CD1c-positive myeloid dendritic cell (primary cell): ENCODE measurements at regions not wholly inside any gene's neighbourhood (a gene's known extent, or its start where the extent isn't known, plus 50 kb on each side); places are given as distances from the start of the nearest gene placed in this dataset.
"Not testable (repeated sequence)": the region's sequence is repeated elsewhere in the genome, so short reads cannot be mapped to it uniquely, and the experiment has no call there.

ENCODE experiments used
- DNase-seq: peaks from one replicate; pipeline ENCODE4 v3.0.0-alpha.2; 2016; ENCODE audit errors: extremely low spot score

DNA sequence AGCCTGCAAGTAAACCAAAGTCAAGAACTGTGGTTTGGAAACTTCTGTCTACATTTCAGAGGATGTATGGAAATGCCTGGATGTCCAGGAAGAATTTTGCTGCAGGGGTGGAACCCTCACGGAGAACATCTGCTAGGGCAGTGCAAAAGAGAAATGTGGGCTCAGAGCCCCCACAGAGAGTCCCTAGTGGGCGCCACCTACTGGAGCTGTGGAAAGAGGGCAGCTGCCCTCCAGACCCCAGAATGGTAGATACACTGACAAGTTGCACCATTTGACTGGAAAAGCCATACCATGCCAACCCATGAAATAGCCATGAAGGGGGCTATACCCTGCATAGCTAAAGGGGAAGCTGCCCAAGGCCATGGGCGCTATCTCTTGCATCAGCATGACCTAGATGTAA is 1672.4 kb downstream of the KCNT2 start:
- no peak for DNase-seq

DNA sequence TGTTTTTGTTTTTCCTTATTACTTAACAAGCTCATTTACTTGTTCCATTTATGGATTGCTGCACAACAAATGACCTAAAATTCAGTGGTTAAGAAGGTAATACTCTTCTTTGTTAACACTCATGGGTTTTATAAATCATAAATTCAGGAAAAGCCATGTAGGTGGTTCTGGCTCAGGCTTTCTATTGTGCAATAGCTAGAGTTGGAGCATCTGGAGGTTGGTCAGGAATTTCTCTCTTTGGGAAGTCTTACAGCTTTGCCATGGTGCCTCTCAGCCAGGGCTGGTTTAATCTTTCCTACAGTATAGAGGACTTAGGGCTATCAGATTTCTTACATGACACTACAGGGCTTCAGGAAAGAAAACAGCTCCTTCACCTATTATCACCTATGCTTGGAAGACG is 1677.1 kb downstream of the KCNT2 start:
- DNase-seq = no peak

- no peak for DNase-seq
These were observed 1678.1 kb downstream of the KCNT2 start for GRCh38 chr1:194930132-194930531.

DNA sequence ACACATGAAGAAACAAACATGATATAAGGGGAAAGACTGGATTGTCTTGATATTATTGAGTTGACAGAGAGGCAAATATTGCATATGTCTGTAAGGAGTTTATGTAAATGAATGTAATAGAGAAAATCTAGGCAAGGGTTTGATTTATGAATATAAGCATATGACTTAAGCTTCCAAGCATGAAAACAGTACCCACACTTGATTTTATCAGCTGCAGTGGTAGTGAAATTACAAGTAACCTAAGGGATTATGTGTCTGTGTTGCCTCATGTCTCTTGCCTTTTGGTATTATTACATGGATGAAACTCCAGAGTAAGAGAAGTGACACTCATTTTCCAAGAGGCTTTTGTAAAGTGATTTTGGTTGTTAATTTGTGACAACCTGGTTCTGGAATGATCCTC is 1678.9 kb downstream of the KCNT2 start:
- no peak for DNase-seq

GRCh38 chr1:194919146-194919545 is 1689.1 kb downstream of the KCNT2 start:
- DNase-seq = no peak

- DNase-seq = no peak
These were observed 1690.5 kb downstream of the KCNT2 start for GRCh38 chr1:194917769-194918168.

DNA sequence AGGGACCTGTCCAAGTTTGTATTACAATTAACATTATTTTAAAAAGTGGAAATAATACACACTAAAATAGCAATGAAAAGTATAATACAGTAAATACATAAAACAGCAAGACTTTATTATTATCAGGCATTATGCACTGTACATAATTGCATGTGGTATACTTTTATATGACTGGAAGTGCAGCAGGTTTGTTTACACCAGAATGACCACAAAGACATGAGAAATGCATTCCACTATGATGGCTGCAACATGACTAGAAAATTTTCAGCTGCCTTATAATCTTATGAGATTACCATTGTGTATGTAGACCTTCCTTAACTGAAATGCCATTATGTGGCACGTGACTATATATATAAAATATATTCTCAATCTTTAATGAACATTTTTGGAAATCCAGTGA is 1699.6 kb downstream of the KCNT2 start:
- DNase-seq = no peak

- DNase-seq = no peak
These were observed 1704.7 kb downstream of the KCNT2 start for GRCh38 chr1:194903524-194903923.

DNA sequence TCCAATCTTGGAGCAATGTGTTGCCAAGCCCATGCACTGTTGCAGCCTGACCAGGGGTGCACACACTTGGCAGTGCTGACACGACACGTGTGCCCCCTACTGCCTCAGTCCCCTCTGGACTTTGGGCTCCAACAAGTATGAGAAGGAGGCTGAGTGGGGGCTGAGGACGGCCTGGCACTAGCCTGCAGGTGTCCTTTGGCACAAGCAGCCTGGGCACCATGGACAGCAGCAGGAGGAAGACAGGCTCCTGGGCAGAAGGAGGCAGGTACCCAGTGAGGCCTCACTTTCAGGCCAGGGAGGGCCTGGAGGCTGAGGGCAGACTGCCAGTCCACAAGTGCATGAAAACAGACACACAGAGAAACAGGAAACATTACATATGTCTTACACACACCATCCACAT is 1702.9 kb upstream of the B3GALT2 start:
- DNase-seq = no peak

DNA sequence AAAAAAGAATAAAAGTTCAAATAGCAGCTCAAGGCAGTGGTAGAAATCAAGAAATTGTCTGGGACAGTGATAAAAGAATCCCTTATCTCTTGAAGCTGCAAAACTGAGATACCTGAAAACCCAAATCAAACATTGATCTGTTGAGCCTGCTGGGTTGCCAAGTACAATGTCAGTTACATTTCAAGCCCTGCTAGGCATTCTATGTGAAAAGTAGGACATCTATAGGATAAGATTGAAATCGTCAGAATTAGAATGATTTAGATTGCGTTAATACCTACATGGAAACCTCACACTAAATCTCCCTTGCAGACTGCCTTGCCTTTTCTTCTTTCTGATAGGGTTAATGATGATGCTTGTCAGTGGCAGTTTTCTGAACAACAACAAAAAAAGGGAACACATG is 1684.4 kb upstream of the B3GALT2 start:
- no peak for DNase-seq

DNA sequence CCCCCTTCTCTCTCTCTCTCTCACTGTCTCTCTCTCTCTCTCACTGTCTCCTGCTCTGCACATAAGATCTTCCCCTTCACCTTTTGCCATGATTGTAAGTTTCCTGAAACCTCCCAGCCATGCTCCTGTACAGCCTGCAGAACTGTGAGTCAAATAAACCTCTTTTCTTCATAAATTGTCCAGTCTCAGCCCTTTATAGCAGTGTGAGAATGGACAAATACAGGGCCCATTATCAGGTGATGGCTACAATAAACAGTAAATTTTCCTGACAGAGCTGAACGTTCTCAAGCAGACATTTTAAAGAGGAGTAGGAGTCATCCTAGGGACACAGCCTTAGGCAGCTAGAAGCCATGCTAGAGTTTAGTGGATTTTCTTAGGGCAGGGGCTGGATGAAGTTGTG is 1679.7 kb upstream of the B3GALT2 start:
- no peak for DNase-seq

- no peak for DNase-seq
These were observed 1679.0 kb upstream of the B3GALT2 start for GRCh38 chr1:194865383-194865782.

GRCh38 chr1:194862129-194862528 is 1675.7 kb upstream of the B3GALT2 start:
- DNase-seq = no peak

DNA sequence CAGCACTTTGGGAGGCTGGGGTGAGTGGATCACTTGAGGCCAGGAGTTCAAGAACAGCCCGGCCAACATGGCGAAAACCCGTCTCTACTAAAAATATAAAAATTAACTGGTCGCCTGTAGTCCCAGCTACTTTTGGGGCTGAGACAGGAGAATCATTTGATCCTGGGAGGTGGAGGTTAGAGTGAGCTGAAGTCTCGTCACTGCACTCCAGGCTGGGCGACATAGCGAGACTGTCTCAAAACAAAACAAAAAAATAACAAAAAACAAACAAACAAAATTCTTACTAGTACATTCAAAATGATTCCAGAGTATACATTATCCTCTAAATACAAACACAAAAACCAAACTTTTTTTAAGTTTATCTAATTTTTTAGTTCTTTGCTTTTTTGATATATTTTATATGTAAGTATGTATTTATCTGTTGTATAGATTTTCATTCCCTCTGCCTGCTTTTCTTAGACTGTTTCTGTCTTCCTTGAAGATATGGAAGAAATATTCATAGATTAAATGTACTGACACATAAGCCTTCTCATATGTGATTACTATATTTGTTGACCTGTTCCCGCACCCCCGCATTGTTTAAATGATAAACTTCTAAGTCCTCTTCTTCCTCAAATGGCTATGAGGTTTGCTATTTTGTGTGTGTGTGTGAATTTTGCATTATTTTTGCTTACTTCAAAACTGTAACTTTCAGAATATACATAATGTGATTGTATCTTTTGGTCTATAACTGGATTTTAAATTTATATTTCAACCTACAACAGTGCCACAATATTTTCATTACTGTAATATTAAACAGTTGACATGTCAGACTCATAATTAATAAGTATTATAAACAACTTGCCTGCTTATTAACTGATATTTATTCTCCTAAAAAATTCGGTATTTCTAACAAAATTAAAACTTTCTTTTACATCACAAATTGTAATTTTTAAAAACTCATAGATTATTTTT is 1674.1 kb upstream of the B3GALT2 start:
- no peak for DNase-seq

- not testable (repeated sequence) for DNase-seq
These were observed 1673.2 kb upstream of the B3GALT2 start for GRCh38 chr1:194859481-194860154.

DNA sequence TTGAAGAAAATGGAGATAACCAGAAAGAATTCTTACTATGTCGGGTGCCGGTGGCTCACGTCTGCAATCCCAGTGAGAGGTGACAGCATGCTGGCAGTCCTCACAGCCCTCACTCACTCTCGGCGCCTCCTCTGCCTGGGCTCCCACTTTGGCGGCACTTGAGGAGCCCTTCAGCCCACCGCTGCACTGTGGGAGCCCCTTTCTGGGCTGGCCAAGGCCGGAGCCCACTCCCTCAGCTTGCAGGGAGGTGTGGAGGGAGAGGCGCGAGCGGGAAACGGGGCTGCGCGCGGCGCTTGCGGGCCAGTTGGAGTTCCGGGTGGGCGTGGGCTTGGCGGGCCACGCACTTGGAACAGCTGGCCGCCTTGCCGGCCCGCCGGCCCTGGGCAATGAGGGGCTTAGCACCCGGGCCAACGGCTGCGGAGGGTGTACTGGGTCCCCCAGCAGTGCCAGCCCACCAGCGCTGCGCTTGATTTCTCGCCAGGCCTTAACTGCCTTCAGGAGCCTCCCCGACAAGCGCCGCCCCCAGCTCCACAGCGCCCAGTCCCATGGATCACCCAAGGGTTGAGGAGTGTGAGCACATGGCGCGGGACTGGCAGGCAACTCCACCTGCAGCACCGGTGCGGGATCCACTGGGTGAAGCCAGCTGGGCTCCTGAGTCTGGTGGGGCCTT is 1672.5 kb upstream of the B3GALT2 start:
- DNase-seq = not testable (repeated sequence)

- DNase-seq = no peak
These were observed 1671.0 kb upstream of the B3GALT2 start for GRCh38 chr1:194857413-194857812.

GRCh38 chr1:194848846-194849245 is 1662.4 kb upstream of the B3GALT2 start:
- no peak for DNase-seq

DNA sequence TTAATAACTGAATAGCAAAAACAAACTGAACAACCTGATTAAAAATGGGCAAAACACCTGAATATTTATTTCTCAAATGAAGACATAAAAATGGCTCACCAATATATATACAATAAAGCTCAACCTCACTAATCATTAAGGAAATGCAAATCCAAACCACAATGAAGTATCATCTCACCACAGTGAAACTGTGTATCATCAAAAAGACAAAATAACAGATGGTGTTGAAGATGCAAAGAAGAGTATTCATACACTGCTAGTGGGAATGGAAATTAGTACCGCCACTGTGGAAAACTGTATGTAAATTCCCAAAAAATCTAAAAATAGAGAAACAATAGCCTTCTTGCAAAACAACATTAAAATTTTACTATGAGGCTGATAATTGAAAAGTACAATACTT is 1660.1 kb upstream of the B3GALT2 start:
- no peak for DNase-seq

DNA sequence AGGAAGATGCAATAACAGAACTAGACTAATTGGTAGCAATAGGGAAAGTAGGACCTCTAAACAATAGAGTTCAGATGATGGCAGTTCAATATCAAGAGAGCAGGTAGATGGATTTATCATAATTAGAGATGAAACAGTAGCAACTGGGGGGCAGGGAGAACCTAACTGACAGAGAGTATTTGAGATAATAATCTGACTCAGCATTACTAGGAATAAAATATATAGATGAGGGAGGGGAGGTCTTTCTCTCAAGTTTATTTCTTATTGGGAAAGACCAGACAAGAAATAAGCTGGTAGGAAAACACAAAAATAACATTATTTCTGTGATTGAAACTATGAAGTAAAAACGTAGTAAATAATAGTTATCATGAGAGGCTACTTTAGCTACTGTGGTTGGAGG is 1656.7 kb upstream of the B3GALT2 start:
- no peak for DNase-seq

- no peak for DNase-seq
These were observed 1646.7 kb upstream of the B3GALT2 start for GRCh38 chr1:194833111-194833510.

- DNase-seq = not testable (repeated sequence)
These were observed 1645.2 kb upstream of the B3GALT2 start for GRCh38 chr1:194831595-194831994.

- DNase-seq = no peak
These were observed 1644.0 kb upstream of the B3GALT2 start for GRCh38 chr1:194830387-194830786.
